GM18867 (cell line): ENCODE measurements at regions not wholly inside any gene's neighbourhood (a gene's known extent, or its start where the extent isn't known, plus 50 kb on each side); places are given as distances from the start of the nearest gene placed in this dataset.
"Not testable (repeated sequence)": the region's sequence is repeated elsewhere in the genome, so short reads cannot be mapped to it uniquely, and the experiment has no call there.

Experiments used
- ATAC-seq: cut with Tn5 transposase; IDR thresholded peaks from one replicate; pipeline ENCODE4 v1.9.1; 2021; ENCODE audit warnings: mild to moderate bottlenecking, moderate library complexity; ENCODE audit not compliant: unreplicated experiment

DNA sequence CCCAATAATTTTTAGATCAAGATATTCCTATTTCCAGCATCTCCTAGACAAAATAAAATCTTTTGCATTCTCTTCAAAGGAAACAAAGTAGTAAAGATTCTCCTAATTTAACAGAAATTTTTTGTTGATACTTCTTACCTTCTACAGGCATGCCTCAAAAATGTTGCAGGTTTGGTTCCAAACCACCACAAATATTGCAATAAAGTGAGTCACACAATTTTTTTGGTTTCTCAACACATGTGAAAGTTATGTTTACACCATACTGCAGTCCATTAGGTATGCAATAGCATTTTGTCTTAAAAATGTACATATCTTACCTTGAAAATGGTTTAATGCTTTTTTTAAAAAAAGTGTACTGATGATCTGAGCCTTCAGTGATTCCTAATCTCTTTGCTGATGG lies 65.6 kb upstream of the USP15 start:
- ATAC-seq, result no peak

DNA sequence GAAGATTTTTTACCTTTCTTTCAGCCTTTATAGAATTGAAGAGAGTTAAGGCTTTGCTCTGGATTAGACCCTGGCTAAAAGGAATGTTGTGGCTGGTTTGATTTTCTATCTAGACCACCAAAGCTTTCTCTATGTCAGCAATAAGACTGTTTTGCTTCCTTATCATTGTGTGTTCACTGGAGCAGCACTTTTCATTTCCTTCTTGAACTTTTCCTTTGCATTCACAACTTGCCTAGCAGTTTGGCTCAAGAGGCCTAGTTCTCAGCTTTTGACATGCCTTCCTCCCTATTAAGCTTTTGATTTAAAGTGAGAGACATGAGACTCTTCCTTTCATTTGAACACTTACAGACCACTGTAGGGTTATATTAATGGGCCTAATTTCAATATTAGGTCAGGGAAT lies 64.1 kb upstream of the USP15 start:
- ATAC-seq, result no peak

DNA sequence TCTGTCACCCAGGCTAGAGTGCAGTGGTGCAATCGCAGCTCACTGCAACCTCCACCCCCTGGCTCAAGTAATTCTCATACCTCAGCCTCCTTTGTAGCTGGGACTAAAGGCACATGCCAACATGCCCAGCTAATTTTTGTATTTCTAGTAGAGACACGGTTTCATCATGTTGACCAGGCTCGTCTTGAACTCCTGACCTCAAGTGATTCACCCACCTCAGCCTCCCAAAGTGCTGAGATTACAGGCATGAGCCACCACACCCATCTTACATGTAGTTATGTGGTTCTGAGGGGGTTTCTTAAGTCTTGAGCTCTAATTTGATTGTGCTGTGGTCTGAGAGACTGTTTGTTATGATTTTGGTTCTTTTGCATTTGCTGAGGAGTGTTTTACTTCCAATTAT lies 57.3 kb upstream of the USP15 start:
- not testable (repeated sequence) for ATAC-seq

DNA sequence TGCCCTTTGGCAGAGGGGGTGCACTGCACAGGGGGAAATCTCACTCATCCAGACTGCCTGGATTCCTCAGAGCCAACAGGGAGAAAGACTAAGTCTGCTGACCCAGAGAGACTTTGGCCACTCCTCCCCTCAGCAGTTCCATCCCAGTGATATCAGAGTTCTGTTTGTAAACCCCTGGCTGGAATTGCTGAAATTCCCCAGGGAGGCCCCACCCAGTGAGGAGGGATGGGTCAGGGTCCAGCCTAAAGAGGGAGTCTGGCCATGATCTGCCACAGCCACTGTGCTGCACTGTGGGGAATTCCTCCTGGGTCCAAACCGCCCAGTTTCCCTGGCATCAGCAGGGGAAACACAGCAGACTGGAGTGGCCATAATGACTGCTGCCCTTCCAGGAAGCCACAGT lies 54.9 kb upstream of the USP15 start:
- ATAC-seq, result no peak

DNA sequence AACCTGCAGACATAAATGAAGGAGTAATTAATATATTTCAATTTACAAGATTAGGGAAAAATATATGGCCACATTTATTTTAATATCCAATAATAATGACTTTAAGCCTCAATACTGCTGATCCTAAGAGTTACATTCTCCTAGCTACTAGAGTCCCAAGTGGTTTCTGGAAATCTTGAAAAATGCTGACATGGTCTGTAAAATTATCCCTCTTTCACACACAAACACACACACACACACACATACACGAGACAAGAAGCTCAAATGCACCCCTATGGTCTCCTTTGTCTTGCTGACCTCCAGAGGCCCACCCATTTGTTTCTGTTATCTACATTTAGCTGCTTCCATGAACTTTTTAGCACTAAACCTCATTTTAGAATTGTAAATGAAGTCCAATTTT lies 53.0 kb upstream of the USP15 start:
- ATAC-seq, result no peak
